Activated naive CD8-positive, alpha-beta T cell (primary cell): ENCODE measurements at regions not wholly inside any gene's neighbourhood (a gene's known extent, or its start where the extent isn't known, plus 50 kb on each side); places are given as distances from the start of the nearest gene placed in this dataset.
"Not testable (repeated sequence)": the region's sequence is repeated elsewhere in the genome, so short reads cannot be mapped to it uniquely, and the experiment has no call there.

ENCODE experiments used
- H3K27ac Mint-ChIP-seq: one replicate; pipeline ENCODE4 v1.8.0; 2021; ENCODE audit warnings: mixed read lengths
- H3K27me3 Mint-ChIP-seq: one replicate; pipeline ENCODE4 v1.8.0; 2021; ENCODE audit warnings: mixed read lengths
- H3K36me3 Mint-ChIP-seq: one replicate; pipeline ENCODE4 v1.8.0; 2021; ENCODE audit warnings: mixed read lengths
- H3K4me1 Mint-ChIP-seq: one replicate; pipeline ENCODE4 v1.8.0; 2021; ENCODE audit warnings: low read depth, mixed read lengths
- H3K4me3 Mint-ChIP-seq: one replicate; pipeline ENCODE4 v1.8.0; 2021; ENCODE audit warnings: mild to moderate bottlenecking, mixed read lengths
- H3K9me3 Mint-ChIP-seq: one replicate; pipeline ENCODE4 v1.8.0; 2021; ENCODE audit warnings: low read depth, mixed read lengths

DNA sequence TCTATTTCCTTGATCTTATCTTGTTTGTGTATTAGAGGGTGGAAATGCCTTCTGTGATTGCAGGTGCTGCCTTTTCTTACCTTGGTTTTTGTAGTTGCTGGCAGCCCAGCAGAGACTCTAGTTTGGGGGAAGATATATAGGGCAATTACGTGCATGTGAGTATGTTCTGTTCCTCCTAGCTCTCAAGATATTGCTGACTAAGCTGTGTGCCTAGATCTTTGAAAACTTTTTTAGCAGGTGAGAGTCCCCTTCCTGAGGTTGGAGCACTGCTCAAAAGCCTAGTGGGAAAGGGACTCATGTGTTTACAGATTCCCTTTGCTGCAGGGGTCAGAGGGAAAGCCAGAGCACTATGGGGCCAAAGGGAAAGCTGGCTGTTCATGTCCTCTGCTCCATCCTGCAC, 136.1 kb downstream of the VSIG4 start:
- H3K4me3 Mint-ChIP-seq: no peak overlapping the region
- H3K4me1 Mint-ChIP-seq: peaks cover 19% of the 10 kb centered on the region
- H3K36me3 Mint-ChIP-seq: no peaks in the 10 kb centered on the region
- H3K27me3 Mint-ChIP-seq: no peaks in the 10 kb centered on the region
- no peak overlapping the region for H3K27ac Mint-ChIP-seq
- no peaks in the 10 kb centered on the region for H3K9me3 Mint-ChIP-seq

DNA sequence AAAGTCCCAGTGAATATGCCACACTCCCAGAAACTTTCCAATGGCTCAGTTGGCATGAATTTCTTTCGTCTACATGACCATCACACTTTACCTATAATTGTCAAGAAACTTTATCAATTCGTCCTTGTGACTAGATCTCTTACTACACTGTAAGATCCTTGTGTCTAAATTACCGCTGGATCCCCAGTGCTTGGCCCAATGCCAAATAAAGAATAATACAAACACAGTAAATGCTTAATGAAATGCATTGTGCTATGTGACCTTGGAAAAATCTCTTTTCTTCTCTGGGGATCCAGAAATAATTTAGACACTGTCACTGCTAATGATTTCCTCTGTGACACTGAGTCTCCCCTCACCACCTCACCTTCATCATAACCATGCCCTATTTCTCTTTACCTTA, 137.9 kb downstream of the VSIG4 start:
- Mint-ChIP-seq H3K4me1 (peaks cover 19% of the 10 kb centered on the region), H3K27me3 (no peaks in the 10 kb centered on the region), H3K9me3 (no peaks in the 10 kb centered on the region), H3K4me3 (no peak overlapping the region), H3K27ac (no peak overlapping the region), H3K36me3 (no peaks in the 10 kb centered on the region)

DNA sequence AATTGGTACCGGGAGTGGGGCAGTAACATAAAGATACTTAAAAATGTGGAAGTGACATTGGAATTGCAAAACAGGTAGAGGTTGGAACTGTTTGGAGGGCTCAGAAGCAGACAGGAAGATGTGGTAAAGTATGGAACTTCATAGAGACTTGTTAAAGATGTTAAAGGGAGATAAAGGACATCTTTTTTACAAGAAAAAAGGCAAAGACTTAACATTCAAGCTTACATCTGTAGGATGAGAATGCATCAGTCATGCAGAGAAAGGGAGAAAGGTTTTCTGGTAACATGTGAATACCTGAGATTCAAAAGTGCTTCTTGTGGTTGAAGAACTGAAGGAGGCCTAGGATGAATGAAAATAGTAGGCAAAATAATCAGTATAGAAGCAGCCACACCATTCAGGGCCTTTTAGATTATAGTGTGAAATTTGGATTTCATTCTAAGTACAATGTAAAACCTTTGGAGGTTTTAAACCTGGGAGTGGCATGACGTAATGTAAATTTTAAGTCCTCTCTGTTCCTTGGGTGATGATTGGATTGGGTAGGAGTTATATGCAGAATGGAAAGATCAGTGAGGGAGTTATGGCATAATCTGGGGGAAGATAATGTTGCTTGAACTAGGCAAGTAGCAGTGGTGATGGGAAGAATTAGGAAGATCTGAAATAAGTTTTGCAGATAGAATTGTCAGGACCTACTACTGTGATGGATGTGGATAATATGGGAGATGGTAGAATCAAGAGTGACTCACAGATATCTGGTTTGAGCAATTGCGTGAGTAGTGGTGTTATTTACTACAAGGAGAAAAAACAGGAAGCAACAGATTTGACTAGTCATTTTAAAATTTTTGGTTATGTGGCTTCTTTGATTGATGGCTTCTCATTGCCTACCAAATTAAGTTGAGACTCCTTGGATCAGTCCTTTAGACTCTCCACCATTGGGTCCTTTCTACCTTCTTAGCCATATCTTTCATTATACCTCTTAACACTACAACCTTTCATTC, 138.7 kb downstream of the VSIG4 start:
- no peaks in the 10 kb centered on the region for H3K9me3 Mint-ChIP-seq
- H3K27me3 Mint-ChIP-seq: no peaks in the 10 kb centered on the region
- H3K4me3 Mint-ChIP-seq: no peak overlapping the region
- no peak overlapping the region for H3K27ac Mint-ChIP-seq
- peaks cover 19% of the 10 kb centered on the region for H3K4me1 Mint-ChIP-seq
- no peaks in the 10 kb centered on the region for H3K36me3 Mint-ChIP-seq

DNA sequence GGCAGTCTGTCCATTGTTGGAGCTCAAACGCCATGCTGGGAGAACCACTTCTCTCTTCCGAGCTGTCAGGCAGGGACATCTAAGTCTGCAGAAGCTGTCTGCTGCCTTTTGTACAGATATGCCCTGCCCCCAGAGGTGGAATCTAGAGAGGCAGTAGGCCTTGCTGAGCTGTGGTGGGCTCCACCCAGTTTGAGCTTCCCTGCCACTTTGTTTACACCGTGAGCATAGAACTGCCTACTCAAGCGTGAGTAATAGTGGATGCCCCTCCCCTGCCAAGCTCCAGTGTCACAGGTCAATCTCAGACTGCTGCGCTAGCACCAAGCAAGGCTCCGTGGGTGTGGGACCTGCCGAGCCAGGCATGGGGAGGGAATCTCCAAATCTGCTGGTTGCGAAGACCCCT, 145.7 kb downstream of the VSIG4 start:
- no peak overlapping the region for H3K27ac Mint-ChIP-seq
- no peaks in the 10 kb centered on the region for H3K36me3 Mint-ChIP-seq
- H3K4me3 Mint-ChIP-seq: no peak overlapping the region
- peaks cover 35% of the 10 kb centered on the region for H3K4me1 Mint-ChIP-seq
- no peaks in the 10 kb centered on the region for H3K27me3 Mint-ChIP-seq
- H3K9me3 Mint-ChIP-seq: no peaks in the 10 kb centered on the region

DNA sequence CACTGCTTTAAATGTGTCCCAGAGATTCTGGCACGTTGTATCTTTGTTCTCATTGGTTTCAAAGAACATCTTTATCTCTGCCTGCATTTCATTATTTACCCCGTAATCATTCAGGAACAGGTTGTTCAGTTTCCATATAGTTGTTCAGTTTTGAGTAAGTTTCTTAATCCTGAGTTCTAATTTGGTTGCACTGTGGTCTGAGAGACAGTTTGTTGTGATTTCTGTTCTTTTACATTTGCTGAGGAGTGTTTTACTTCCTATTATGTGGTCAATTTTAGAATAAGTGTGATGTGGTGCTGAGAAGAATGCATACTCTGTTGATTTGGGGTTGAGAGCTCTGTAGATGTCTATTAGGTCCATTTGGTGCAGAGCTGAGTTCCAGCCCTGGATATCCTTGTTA, 148.1 kb downstream of the VSIG4 start:
- peak overlapping the region; percentile 25 for H3K4me3 Mint-ChIP-seq
- peak overlapping the region; percentile 50 for H3K27ac Mint-ChIP-seq
- H3K27me3 Mint-ChIP-seq, H3K9me3 Mint-ChIP-seq, H3K36me3 Mint-ChIP-seq: not testable (repeated sequence)
- peaks cover 35% of the 10 kb centered on the region for H3K4me1 Mint-ChIP-seq

DNA sequence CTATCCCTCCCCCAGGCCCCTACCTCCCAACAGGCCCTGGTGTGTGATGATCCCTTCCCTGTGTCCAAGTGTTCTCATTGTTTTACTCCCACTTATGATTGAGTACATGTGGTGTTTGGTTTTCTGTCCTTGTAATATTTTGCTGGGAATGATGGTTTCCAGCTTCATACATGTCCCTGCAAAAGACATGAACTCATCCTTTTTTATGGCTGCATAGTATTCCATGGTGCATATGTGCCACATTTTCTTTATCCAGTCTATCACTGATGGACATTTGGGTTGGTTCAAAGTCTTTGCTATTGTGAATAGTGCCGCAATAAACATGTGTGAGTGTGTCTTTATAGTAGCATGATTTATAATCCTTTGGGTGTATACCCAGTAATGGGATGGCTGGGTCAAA, 151.7 kb downstream of the VSIG4 start:
- peaks cover 26% of the 10 kb centered on the region for H3K4me1 Mint-ChIP-seq
- not testable (repeated sequence) for H3K27ac Mint-ChIP-seq, H3K36me3 Mint-ChIP-seq, H3K4me3 Mint-ChIP-seq, H3K9me3 Mint-ChIP-seq, H3K27me3 Mint-ChIP-seq

DNA sequence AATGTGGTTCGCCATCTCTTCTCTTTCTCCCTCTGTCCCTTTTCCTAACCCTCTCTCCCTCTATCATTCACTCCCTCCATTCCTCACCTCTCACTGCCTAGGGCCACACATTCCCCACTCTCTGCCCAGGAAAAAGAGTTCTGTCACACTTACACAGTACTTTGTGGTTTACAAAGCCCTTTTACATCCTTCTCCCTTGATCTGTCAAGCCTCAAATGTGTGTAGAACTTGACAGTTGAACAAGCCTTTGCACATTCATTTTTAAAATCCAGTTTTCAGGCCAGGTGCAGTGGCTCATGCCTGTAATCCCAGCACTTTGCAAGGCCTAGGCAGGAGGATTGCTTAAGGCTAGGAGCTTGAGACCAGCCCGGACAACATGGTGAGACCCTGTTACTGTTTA, 156.3 kb downstream of the VSIG4 start:
- H3K4me3 Mint-ChIP-seq: no peak overlapping the region
- no peaks in the 10 kb centered on the region for H3K27me3 Mint-ChIP-seq
- H3K4me1 Mint-ChIP-seq: peaks cover 21% of the 10 kb centered on the region
- H3K9me3 Mint-ChIP-seq: no peaks in the 10 kb centered on the region
- no peaks in the 10 kb centered on the region for H3K36me3 Mint-ChIP-seq
- no peak overlapping the region for H3K27ac Mint-ChIP-seq

DNA sequence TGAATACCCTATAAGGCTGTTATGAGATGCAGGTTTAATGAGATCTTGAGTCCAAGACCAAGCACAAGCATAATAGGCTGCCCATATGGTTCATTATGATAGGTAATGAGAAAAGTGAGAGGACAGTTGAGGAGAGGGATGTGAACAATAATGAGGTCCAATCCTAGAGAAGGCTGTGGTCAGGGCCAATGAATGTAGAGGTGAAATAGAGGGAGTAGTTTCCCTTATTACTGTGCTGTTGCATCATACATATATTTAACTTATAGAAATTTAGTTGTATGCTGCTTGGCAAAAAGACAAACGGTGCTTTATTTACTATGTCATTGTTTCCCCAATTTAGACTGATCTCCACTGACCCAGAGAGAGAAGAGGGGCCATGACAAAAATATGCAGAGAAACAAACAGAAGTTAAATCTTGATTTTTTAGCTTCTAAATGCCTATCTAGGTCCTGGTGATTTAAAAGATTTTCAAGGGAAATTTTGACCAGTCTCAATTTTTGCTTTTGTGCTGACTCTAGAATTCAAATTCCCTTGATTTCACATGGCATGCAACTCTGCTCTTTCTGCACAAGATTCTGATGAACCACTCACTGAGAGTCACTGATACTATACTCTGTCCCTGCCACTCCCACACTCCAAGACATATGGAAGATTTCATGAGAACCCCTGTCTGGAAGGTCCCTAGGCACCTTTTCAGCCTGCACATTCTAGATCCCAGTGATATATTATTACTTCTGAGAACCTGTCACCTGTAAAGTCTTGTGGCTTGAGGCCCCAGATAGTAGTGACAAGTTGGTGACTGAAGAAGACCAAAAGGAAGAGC, 159.7 kb downstream of the VSIG4 start:
- peaks cover 29% of the 10 kb centered on the region for H3K4me1 Mint-ChIP-seq

DNA sequence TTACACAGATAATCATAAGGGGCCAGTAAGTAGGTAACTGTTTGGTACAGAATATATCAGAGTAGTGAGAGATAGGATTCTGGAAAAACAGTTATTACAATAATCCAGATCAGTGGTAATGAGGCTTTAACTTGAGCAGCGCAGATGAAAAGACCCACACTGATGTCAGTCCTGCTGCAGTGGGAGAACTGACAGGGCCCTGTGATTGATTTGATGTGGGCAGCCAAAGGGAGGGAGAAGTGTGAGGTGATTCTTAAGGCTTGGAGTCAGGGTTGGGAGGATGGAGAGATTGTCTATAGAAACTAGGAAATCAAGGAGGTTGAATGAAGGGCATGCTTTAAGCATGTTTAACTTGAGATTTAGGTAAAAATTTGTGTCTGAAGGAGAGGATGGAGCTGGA, 161.4 kb downstream of the VSIG4 start:
- H3K36me3 Mint-ChIP-seq: no peaks in the 10 kb centered on the region
- H3K27ac Mint-ChIP-seq: no peak overlapping the region
- H3K9me3 Mint-ChIP-seq: no peaks in the 10 kb centered on the region
- no peak overlapping the region for H3K4me3 Mint-ChIP-seq
- no peaks in the 10 kb centered on the region for H3K27me3 Mint-ChIP-seq
- peaks cover 27% of the 10 kb centered on the region for H3K4me1 Mint-ChIP-seq

More for the DNA sequence above, 159.7 kb downstream of the VSIG4 start:
- H3K9me3 Mint-ChIP-seq: no peaks in the 10 kb centered on the region
- H3K27me3 Mint-ChIP-seq: no peaks in the 10 kb centered on the region
- H3K27ac Mint-ChIP-seq: no peak overlapping the region
- H3K4me3 Mint-ChIP-seq: no peak overlapping the region
- no peaks in the 10 kb centered on the region for H3K36me3 Mint-ChIP-seq

DNA sequence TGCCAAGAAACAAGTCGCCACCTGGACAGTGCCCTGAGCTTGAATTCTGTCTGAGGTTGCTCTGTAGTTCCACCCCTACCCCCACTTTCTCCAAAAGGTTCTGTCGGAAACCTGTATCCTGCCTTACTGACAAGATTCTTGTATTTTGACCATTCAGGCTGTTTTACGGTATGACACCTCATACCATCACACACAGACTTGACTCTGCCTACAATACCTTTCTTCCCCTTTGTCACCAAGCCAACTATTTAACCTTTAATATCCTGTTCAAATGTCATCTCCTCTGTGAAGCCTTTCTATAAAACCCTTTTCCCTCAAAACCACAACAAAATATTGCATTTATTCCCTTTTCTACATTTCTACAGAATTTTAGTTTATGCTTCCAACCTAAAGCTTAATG, 161.9 kb downstream of the VSIG4 start:
- Mint-ChIP-seq H3K27me3 (no peaks in the 10 kb centered on the region), H3K4me3 (no peak overlapping the region), H3K36me3 (no peaks in the 10 kb centered on the region), H3K4me1 (peaks cover 22% of the 10 kb centered on the region), H3K9me3 (no peaks in the 10 kb centered on the region), H3K27ac (no peak overlapping the region)

DNA sequence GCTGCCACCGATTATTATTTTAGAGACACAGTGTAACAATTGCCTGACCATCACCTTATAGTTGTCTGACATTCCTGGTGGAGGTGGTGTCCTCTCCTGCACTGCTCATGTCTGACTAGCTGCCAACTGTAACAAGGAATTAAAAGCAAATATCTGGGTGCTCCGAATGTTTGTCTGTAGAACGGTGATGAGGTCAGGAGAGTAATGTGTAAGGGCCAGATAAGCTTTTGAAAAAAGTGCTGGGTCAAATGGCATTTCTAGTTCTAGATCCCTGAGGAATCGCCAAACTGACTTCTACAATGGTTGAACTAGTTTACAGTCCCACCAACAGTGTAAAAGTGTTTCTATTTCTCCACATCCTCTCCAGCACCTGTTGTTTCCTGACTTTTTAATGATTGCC, 164.3 kb downstream of the VSIG4 start:
- H3K27me3 Mint-ChIP-seq, H3K27ac Mint-ChIP-seq, H3K36me3 Mint-ChIP-seq, H3K9me3 Mint-ChIP-seq, H3K4me3 Mint-ChIP-seq: not testable (repeated sequence)
- H3K4me1 Mint-ChIP-seq: peaks cover 14% of the 10 kb centered on the region

DNA sequence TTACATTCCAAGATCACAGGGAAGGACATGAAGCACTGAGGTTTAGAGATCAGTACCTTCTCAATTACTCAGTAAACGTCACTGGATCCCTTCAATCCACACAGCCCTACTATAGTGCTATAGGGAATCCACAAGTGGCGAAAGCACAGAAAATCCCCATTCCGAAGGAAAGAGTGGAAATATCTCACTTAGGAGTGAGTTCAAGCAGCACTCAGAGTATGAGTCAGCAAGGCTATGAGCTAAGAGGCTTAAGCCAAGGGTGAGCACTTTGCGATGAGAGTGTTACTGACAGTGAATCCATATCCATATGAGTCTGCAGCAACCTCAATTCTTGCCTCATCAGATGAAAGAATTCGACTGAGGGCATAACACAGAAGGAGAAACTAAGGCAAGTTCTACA, 165.1 kb downstream of the VSIG4 start:
- Mint-ChIP-seq H3K4me1 (peaks cover 10% of the 10 kb centered on the region), H3K36me3 (no peaks in the 10 kb centered on the region), H3K27me3 (no peaks in the 10 kb centered on the region), H3K9me3 (no peaks in the 10 kb centered on the region), H3K4me3 (no peak overlapping the region), H3K27ac (no peak overlapping the region)

DNA sequence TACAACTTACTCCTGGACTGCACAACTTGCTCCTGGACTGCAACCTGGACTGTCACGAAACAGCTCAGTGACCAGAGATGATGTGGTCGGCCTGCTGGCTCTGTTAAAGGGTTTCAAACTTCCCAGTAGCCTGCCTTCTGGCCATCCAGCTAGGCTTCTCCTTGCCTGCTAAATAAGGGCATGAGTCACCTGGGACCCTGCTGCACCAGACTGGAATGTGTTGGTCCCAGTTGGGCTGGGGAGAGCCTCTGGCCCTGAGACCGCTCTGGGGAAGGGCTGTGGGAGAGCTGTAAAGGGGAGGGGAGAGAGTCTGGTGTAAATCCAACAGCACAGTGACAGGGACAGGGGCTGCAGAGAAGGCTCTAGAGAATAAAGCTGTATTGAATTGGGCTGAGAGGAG, 165.8 kb downstream of the VSIG4 start:
- H3K27ac Mint-ChIP-seq: no peak overlapping the region
- no peaks in the 10 kb centered on the region for H3K36me3 Mint-ChIP-seq
- H3K9me3 Mint-ChIP-seq: no peaks in the 10 kb centered on the region
- H3K4me1 Mint-ChIP-seq: peaks cover 10% of the 10 kb centered on the region
- H3K4me3 Mint-ChIP-seq: no peak overlapping the region
- no peaks in the 10 kb centered on the region for H3K27me3 Mint-ChIP-seq

DNA sequence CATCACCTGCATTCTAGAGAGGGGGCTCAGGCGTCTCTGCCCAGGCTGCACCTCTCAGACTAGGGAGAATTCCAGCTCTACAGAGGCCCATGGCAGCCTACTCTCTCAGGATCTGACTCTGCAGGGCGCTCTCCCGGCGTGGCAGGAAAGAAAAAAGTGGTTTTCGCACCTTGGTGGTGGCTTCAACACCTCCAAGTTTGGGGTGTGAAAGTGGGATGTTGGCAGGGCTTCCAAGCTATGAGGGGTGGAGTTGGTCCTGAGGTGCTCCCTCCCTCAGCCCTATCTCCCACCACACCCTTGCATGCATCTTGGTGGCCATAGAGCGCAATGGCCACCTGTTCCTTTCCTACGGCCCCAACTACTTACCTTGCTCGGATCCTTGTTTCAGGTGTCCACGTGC, 166.5 kb downstream of the VSIG4 start:
- no peak overlapping the region for H3K27ac Mint-ChIP-seq

DNA sequence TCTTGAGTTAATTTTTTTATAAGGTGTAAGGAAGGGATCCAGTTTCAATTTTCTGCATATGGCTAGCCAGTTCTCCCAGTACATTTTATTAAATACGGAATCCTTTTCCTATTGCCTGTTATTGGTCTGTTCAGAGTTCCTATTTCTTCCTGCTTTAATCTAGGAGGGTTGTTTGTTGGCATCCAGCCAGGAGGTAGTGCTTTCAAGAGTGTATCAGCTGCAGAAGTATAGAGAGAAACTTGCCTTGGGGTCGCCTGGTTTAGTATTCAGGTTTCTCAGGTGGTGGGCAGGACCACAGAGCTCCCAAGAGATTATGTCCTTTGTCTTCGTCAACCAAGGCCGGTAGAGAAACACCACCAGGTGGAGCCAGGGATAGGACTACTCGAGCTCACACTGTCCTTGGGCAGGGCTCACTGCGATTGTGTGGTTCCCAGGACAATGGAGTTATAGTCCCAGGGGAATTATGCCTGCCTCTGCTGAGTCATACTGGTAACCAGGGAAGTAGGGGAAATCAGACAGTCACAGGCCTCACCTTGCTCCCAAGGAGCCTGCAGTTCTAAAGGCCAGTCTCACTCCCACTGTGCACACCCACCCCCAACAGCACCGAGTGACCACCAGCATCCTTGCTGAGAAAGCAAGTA, 168.1 kb downstream of the VSIG4 start:
- H3K27ac Mint-ChIP-seq: no peak overlapping the region
- no peaks in the 10 kb centered on the region for H3K36me3 Mint-ChIP-seq
- no peaks in the 10 kb centered on the region for H3K9me3 Mint-ChIP-seq
- peaks cover 7% of the 10 kb centered on the region for H3K4me1 Mint-ChIP-seq
- no peaks in the 10 kb centered on the region for H3K27me3 Mint-ChIP-seq
- no peak overlapping the region for H3K4me3 Mint-ChIP-seq

More for the DNA sequence above, 166.5 kb downstream of the VSIG4 start:
- Mint-ChIP-seq H3K36me3 (no peaks in the 10 kb centered on the region), H3K9me3 (no peaks in the 10 kb centered on the region), H3K4me1 (peaks cover 8% of the 10 kb centered on the region), H3K4me3 (no peak overlapping the region), H3K27me3 (no peaks in the 10 kb centered on the region)
